Liver (tissue), 8 donors: ENCODE measurements at regions not wholly inside any gene's neighbourhood (a gene's known extent, or its start where the extent isn't known, plus 50 kb on each side); places are given as distances from the start of the nearest gene placed in this dataset.

Source experiments
- DNase-seq: peaks from one replicate; pipeline ENCODE4 v3.0.0-alpha.2; 2017; ENCODE audit warnings: low spot score
- H3K27ac ChIP-seq, 2 donors: one replicate each; pipeline ENCODE4 v1.7.0; 2013; ENCODE audit warnings: inconsistent platforms in 2 of 2, low read length in 2 of 2, control low read depth in 1 of 2, low read depth in 1 of 2, mild to moderate bottlenecking in 1 of 2
- H3K27me3 ChIP-seq, 4 donors: one replicate each; pipeline versions ENCODE4 v1.6.1 to v1.7.0; 2013; ENCODE audit warnings: low read length in 3 of 4, inconsistent platforms in 1 of 4, mild to moderate bottlenecking in 1 of 4, moderate library complexity in 1 of 4; ENCODE audit not compliant: control insufficient read depth in 4 of 4, insufficient read depth in 4 of 4
- H3K36me3 ChIP-seq, 4 donors: one replicate each; pipeline versions ENCODE4 v1.6.1 to v1.7.0; 2013; ENCODE audit warnings: low read length in 3 of 4, mild to moderate bottlenecking in 3 of 4, low read depth in 1 of 4, moderate library complexity in 1 of 4; ENCODE audit not compliant: control insufficient read depth in 4 of 4, insufficient read depth in 3 of 4
- H3K4me1 ChIP-seq, 4 donors: one replicate each; pipeline versions ENCODE4 v1.6.1 to v1.7.0; 2013; ENCODE audit warnings: low read length in 3 of 4, mild to moderate bottlenecking in 3 of 4, moderate library complexity in 1 of 4; ENCODE audit not compliant: control insufficient read depth in 4 of 4, insufficient read depth in 4 of 4
- H3K4me3 ChIP-seq, 3 donors: one replicate each; pipeline versions ENCODE4 v1.6.1 to v1.7.0; 2013; ENCODE audit warnings: low read length in 3 of 3, control low read depth in 1 of 3, low read depth in 1 of 3, mild to moderate bottlenecking in 1 of 3
- H3K9ac ChIP-seq, 2 donors: one replicate each; pipeline ENCODE4 v1.7.0; 2013; ENCODE audit warnings: low read length in 2 of 2, mild to moderate bottlenecking in 2 of 2, moderate library complexity in 2 of 2, control low read depth in 1 of 2, low read depth in 1 of 2
- H3K9me3 ChIP-seq, 4 donors: one replicate each; pipeline versions ENCODE4 v1.6.1 to v1.7.0; 2013; ENCODE audit warnings: low read length in 3 of 4; ENCODE audit not compliant: control insufficient read depth in 4 of 4
- ATF3 ChIP-seq: IDR thresholded peaks from 2 replicates; pipeline ENCODE4 v1.6.1; 2016; ENCODE audit warnings: antibody characterized with exemption
- CTCF ChIP-seq: fragments of 150-350 bp; IDR thresholded peaks from 2 replicates; pipeline ENCODE4 v1.5.1; 2017; ENCODE audit warnings: improper control_type of control experiment, low read depth, low read length; ENCODE audit not compliant: missing input control
- EGR1 ChIP-seq, 2 donors: IDR thresholded peaks; 2 replicates each; pipeline ENCODE4 v1.6.1; 2016 to 2018; ENCODE audit warnings: antibody characterized with exemption in 2 of 2, low read depth in 2 of 2
- FOXA1 ChIP-seq: IDR thresholded peaks from 2 replicates; pipeline ENCODE4 v1.6.1; 2016; ENCODE audit warnings: antibody characterized with exemption
- FOXA2 ChIP-seq: IDR thresholded peaks from 2 replicates; pipeline ENCODE4 v1.6.1; 2016; ENCODE audit warnings: antibody characterized with exemption
- GABPA ChIP-seq, 2 donors: IDR thresholded peaks in 1 of 2; conservative IDR thresholded peaks in 1 of 2; 2 replicates each; pipeline ENCODE4 v1.6.1; 2016; ENCODE audit warnings: antibody characterized with exemption in 2 of 2, mild to moderate bottlenecking in 1 of 2, moderate library complexity in 1 of 2
- HNF4A ChIP-seq, 2 donors: conservative IDR thresholded peaks; 2 replicates each; pipeline ENCODE4 v1.6.1; 2016; ENCODE audit warnings: antibody characterized with exemption in 2 of 2, mild to moderate bottlenecking in 2 of 2
- HNF4G ChIP-seq: IDR thresholded peaks from 2 replicates; pipeline ENCODE4 v1.6.1; 2016; ENCODE audit warnings: antibody characterized with exemption
- JUND ChIP-seq, 2 donors: IDR thresholded peaks; 2 replicates each; pipeline ENCODE4 v1.6.1; 2016; ENCODE audit warnings: antibody characterized with exemption in 2 of 2
- NR2F2 ChIP-seq: IDR thresholded peaks from 2 replicates; pipeline ENCODE4 v1.6.1; 2016; ENCODE audit warnings: antibody characterized with exemption
- RAD21 ChIP-seq, 2 donors: IDR thresholded peaks; 2 replicates each; pipeline ENCODE4 v1.6.1; 2016; ENCODE audit warnings: antibody characterized with exemption in 2 of 2, mild to moderate bottlenecking in 2 of 2
- REST ChIP-seq: IDR thresholded peaks from 2 replicates; pipeline ENCODE4 v1.6.1; 2016; ENCODE audit warnings: antibody characterized with exemption, mild to moderate bottlenecking
- RXRA ChIP-seq, 2 donors: IDR thresholded peaks; 2 replicates each; pipeline ENCODE4 v1.6.1; 2017 to 2018; ENCODE audit warnings: antibody characterized with exemption in 2 of 2, mild to moderate bottlenecking in 1 of 2
- SP1 ChIP-seq: IDR thresholded peaks from 2 replicates; pipeline ENCODE4 v1.6.1; 2018; ENCODE audit warnings: antibody characterized with exemption, mild to moderate bottlenecking
- TAF1 ChIP-seq: conservative IDR thresholded peaks from 2 replicates; pipeline ENCODE4 v1.6.1; 2016; ENCODE audit warnings: antibody characterized with exemption, mild to moderate bottlenecking
- YY1 ChIP-seq: IDR thresholded peaks from 2 replicates; pipeline ENCODE4 v1.6.1; 2016; ENCODE audit warnings: antibody characterized with exemption, mild to moderate bottlenecking
- WGBS: extraction: QIAGEN DNeasy Blood & Tissue Kit; methylation state at CpG from one replicate; pipeline ENCODE4 v1.1.7; 2013; 5-methylcytosine and 5-hydroxymethylcytosine counted together
- TF ChIP-seq, protein P1 (sequence below): IDR thresholded peaks from 2 replicates; pipeline ENCODE4 v1.6.1; 2016; ENCODE audit warnings: antibody characterized with exemption
- TF ChIP-seq, protein P2 (sequence below): IDR thresholded peaks from 2 replicates; pipeline ENCODE4 v1.6.1; 2016; ENCODE audit warnings: antibody characterized with exemption
- donor health status: healthy.
- donor health status: healthy.
- donor health status: healthy.
- donor health status: healthy.
- donor health status: healthy.

DNA sequence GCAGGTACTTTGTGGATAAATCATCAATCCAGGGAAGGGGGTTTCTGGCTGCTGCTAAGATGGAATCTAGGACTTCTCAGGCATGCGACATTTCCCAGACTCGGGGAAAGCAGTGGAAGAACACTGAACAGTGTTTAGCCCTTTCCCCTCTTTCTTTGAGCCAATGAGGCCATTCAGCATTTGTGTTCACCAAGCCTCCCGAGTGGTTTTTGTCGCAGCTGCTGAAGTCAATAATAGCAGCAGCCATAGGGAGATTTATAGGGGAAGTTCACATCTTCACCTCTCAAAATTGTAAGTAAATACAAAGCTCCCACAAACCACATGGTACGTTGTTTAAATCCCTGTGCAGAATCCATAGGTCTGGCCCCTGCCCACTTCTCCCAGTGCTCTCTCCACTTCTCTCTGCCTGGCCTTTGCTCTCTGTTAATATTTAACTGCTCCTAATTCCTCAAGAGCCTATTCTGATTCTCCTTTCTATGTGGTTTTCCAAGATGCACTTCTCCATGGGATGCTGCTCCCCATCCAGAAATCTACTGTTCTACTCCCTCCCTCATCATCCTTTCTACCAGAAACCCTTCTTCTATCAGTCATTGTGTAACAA lies 230.7 kb downstream of the SHQ1 start:
- TF ChIP-seq FOXA2 (no peak), RAD21 (IDR thresholded peaks at IDR 0.05) (no peak), REST (no peak), SP1 (no peak), GABPA (IDR thresholded peaks at IDR 0.05 in 1 of 2, conservative IDR thresholded peaks at IDR 0.05 in 1 of 2) (no peak), FOXA1 (no peak), RXRA (IDR thresholded peaks at IDR 0.05) (no peak), NR2F2 (no peak), EGR1 (IDR thresholded peaks at IDR 0.05; ENCODE audit: low read depth in 2 of 2) (no peak), CTCF (no peak), HNF4A (conservative IDR thresholded peaks at IDR 0.05) (no peak), ATF3 (no peak), HNF4G (no peak), TAF1 (no peak), YY1 (no peak), JUND (IDR thresholded peaks at IDR 0.05) (no peak)
- TF ChIP-seq, protein P1, sequence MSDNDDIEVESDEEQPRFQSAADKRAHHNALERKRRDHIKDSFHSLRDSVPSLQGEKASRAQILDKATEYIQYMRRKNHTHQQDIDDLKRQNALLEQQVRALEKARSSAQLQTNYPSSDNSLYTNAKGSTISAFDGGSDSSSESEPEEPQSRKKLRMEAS, result no peak
- TF ChIP-seq, protein P2, sequence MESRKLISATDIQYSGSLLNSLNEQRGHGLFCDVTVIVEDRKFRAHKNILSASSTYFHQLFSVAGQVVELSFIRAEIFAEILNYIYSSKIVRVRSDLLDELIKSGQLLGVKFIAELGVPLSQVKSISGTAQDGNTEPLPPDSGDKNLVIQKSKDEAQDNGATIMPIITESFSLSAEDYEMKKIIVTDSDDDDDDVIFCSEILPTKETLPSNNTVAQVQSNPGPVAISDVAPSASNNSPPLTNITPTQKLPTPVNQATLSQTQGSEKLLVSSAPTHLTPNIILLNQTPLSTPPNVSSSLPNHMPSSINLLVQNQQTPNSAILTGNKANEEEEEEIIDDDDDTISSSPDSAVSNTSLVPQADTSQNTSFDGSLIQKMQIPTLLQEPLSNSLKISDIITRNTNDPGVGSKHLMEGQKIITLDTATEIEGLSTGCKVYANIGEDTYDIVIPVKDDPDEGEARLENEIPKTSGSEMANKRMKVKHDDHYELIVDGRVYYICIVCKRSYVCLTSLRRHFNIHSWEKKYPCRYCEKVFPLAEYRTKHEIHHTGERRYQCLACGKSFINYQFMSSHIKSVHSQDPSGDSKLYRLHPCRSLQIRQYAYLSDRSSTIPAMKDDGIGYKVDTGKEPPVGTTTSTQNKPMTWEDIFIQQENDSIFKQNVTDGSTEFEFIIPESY, result no peak
- 81% methylated on average over 5 of the region's 5 CpGs for WGBS
- Histone ChIP-seq H3K4me1 (peaks cover 0 to 8% (median 1%) of the 10 kb centered on the region in 4 donors), H3K27me3 (no peaks in the 10 kb centered on the region), H3K9me3 (peaks cover 0 to 2% (median 0%) of the 10 kb centered on the region in 4 donors), H3K27ac (no peak overlapping the region), H3K36me3 (no peaks in the 10 kb centered on the region), H3K4me3 (no peak overlapping the region), H3K9ac (no peak overlapping the region)
- no peak for DNase-seq
